H1 (cell line): ENCODE measurements at regions not wholly inside any gene's neighbourhood (a gene's known extent, or its start where the extent isn't known, plus 50 kb on each side); places are given as distances from the start of the nearest gene placed in this dataset.

Source experiments
- SIX5 ChIP-seq: IDR thresholded peaks from 2 replicates; pipeline ENCODE4 v1.6.1; 2011; ENCODE audit warnings: mild to moderate bottlenecking, low read depth, low read length
- TF ChIP-seq, protein P1 (sequence below): fragments of 300-600 bp; sonication (generic); IDR thresholded peaks from 2 replicates; pipeline ENCODE4 v1.7.1; 2012; ENCODE audit warnings: low read length, moderate library complexity, mild to moderate bottlenecking, inconsistent platforms; ENCODE audit not compliant: insufficient replicate concordance

DNA sequence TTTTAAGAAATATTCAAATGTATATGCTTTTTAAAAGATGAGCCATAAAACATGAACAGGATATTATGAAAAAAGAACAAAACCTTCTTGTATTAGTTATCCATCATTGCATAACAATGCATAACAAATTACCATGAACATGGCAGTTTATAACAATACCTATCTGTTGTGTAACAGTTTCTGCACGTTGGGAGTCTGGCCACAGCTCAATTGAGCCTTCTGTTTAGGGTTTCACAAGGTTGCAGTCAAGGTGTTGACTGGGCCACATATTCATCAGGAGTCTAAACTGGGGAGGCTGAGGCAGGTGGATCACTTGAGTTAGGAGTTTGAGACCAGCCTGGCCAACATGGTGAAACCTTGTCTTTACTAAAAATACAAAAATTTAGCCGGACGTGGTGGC, 149.4 kb upstream of the SMLR1 start (continued):
- TF ChIP-seq, protein P1, sequence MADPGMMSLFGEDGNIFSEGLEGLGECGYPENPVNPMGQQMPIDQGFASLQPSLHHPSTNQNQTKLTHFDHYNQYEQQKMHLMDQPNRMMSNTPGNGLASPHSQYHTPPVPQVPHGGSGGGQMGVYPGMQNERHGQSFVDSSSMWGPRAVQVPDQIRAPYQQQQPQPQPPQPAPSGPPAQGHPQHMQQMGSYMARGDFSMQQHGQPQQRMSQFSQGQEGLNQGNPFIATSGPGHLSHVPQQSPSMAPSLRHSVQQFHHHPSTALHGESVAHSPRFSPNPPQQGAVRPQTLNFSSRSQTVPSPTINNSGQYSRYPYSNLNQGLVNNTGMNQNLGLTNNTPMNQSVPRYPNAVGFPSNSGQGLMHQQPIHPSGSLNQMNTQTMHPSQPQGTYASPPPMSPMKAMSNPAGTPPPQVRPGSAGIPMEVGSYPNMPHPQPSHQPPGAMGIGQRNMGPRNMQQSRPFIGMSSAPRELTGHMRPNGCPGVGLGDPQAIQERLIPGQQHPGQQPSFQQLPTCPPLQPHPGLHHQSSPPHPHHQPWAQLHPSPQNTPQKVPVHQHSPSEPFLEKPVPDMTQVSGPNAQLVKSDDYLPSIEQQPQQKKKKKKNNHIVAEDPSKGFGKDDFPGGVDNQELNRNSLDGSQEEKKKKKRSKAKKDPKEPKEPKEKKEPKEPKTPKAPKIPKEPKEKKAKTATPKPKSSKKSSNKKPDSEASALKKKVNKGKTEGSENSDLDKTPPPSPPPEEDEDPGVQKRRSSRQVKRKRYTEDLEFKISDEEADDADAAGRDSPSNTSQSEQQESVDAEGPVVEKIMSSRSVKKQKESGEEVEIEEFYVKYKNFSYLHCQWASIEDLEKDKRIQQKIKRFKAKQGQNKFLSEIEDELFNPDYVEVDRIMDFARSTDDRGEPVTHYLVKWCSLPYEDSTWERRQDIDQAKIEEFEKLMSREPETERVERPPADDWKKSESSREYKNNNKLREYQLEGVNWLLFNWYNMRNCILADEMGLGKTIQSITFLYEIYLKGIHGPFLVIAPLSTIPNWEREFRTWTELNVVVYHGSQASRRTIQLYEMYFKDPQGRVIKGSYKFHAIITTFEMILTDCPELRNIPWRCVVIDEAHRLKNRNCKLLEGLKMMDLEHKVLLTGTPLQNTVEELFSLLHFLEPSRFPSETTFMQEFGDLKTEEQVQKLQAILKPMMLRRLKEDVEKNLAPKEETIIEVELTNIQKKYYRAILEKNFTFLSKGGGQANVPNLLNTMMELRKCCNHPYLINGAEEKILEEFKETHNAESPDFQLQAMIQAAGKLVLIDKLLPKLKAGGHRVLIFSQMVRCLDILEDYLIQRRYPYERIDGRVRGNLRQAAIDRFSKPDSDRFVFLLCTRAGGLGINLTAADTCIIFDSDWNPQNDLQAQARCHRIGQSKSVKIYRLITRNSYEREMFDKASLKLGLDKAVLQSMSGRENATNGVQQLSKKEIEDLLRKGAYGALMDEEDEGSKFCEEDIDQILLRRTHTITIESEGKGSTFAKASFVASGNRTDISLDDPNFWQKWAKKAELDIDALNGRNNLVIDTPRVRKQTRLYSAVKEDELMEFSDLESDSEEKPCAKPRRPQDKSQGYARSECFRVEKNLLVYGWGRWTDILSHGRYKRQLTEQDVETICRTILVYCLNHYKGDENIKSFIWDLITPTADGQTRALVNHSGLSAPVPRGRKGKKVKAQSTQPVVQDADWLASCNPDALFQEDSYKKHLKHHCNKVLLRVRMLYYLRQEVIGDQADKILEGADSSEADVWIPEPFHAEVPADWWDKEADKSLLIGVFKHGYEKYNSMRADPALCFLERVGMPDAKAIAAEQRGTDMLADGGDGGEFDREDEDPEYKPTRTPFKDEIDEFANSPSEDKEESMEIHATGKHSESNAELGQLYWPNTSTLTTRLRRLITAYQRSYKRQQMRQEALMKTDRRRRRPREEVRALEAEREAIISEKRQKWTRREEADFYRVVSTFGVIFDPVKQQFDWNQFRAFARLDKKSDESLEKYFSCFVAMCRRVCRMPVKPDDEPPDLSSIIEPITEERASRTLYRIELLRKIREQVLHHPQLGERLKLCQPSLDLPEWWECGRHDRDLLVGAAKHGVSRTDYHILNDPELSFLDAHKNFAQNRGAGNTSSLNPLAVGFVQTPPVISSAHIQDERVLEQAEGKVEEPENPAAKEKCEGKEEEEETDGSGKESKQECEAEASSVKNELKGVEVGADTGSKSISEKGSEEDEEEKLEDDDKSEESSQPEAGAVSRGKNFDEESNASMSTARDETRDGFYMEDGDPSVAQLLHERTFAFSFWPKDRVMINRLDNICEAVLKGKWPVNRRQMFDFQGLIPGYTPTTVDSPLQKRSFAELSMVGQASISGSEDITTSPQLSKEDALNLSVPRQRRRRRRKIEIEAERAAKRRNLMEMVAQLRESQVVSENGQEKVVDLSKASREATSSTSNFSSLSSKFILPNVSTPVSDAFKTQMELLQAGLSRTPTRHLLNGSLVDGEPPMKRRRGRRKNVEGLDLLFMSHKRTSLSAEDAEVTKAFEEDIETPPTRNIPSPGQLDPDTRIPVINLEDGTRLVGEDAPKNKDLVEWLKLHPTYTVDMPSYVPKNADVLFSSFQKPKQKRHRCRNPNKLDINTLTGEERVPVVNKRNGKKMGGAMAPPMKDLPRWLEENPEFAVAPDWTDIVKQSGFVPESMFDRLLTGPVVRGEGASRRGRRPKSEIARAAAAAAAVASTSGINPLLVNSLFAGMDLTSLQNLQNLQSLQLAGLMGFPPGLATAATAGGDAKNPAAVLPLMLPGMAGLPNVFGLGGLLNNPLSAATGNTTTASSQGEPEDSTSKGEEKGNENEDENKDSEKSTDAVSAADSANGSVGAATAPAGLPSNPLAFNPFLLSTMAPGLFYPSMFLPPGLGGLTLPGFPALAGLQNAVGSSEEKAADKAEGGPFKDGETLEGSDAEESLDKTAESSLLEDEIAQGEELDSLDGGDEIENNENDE = no peak
- no peak for TF ChIP-seq SIX5
